ENCODE measurements at regions not wholly inside any gene's neighbourhood (a gene's known extent, or its start where the extent isn't known, plus 50 kb on each side); places are given as distances from the start of the nearest gene placed in this dataset.

- no peak for DNase-seq (ENCODE audit: low read depth, low spot score)
- H3K4me3 ChIP-seq (ENCODE audit: low read depth, low read length): no peak overlapping the region
- in situ Hi-C loops (cut with HindIII; ENCODE audit: low sequenced_read_pairs): no loop called here
- TF ChIP-seq CTCF (IDR thresholded peaks at IDR 0.05; ENCODE audit: low read depth, low read length): no peak
These were observed 1316.9 kb downstream of the UQCRFS1 start for GRCh38 chr19:27896091-27896490.

- H3K4me3 ChIP-seq (ENCODE audit: low read depth, low read length): no peak overlapping the region
- DNase-seq (ENCODE audit: low read depth, low spot score): no peak
- in situ Hi-C loops (cut with HindIII; ENCODE audit: low sequenced_read_pairs): no loop called here
- TF ChIP-seq CTCF (IDR thresholded peaks at IDR 0.05; ENCODE audit: low read depth, low read length): no peak
These were observed 1317.8 kb downstream of the UQCRFS1 start for GRCh38 chr19:27894906-27895754.

GRCh38 chr19:27892500-27892899 is 1320.5 kb downstream of the UQCRFS1 start:
- no peak for TF ChIP-seq CTCF (IDR thresholded peaks at IDR 0.05; ENCODE audit: low read depth, low read length)
- in situ Hi-C loops (cut with HindIII; ENCODE audit: low sequenced_read_pairs): no loop called here

GRCh38 chr19:27891411-27891810 is 1321.5 kb downstream of the UQCRFS1 start:
- no peak for TF ChIP-seq CTCF (IDR thresholded peaks at IDR 0.05; ENCODE audit: low read depth, low read length)

More at GRCh38 chr19:27892500-27892899, 1320.5 kb downstream of the UQCRFS1 start:
- DNase-seq (ENCODE audit: low read depth, low spot score): no peak
- H3K4me3 ChIP-seq (ENCODE audit: low read depth, low read length): no peak overlapping the region

GRCh38 chr19:27890696-27891095 is 1322.3 kb downstream of the UQCRFS1 start:
- H3K4me3 ChIP-seq (ENCODE audit: low read depth, low read length): no peak overlapping the region
- in situ Hi-C loops (cut with HindIII; ENCODE audit: low sequenced_read_pairs): no loop called here
- no peak for DNase-seq (ENCODE audit: low read depth, low spot score)
- no peak for TF ChIP-seq CTCF (IDR thresholded peaks at IDR 0.05; ENCODE audit: low read depth, low read length)

More at GRCh38 chr19:27891411-27891810, 1321.5 kb downstream of the UQCRFS1 start:
- in situ Hi-C loops (cut with HindIII; ENCODE audit: low sequenced_read_pairs): no loop called here
- H3K4me3 ChIP-seq (ENCODE audit: low read depth, low read length): no peak overlapping the region
- no peak for DNase-seq (ENCODE audit: low read depth, low spot score)

- no peak for DNase-seq (ENCODE audit: low read depth, low spot score)
- no peak overlapping the region for H3K4me3 ChIP-seq (ENCODE audit: low read depth, low read length)
- no peak for TF ChIP-seq CTCF (IDR thresholded peaks at IDR 0.05; ENCODE audit: low read depth, low read length)
- in situ Hi-C loops (cut with HindIII; ENCODE audit: low sequenced_read_pairs): no loop called here
These were observed 1322.7 kb downstream of the UQCRFS1 start for GRCh38 chr19:27890206-27890605.

Data from astrocyte of the spinal cord (primary cell).